Liver (tissue), 3 donors: ENCODE measurements at regions not wholly inside any gene's neighbourhood (a gene's known extent, or its start where the extent isn't known, plus 50 kb on each side); places are given as distances from the start of the nearest gene placed in this dataset.

ENCODE experiments used
- CTCF ChIP-seq: fragments of 150-350 bp; IDR thresholded peaks from 2 replicates; pipeline ENCODE4 v1.5.1; 2017; ENCODE audit warnings: improper control_type of control experiment, low read depth, low read length; ENCODE audit not compliant: missing input control
- EGR1 ChIP-seq, 2 donors: IDR thresholded peaks; 2 replicates each; pipeline ENCODE4 v1.6.1; 2016 to 2018; ENCODE audit warnings: antibody characterized with exemption in 2 of 2, low read depth in 2 of 2
- FOXA1 ChIP-seq: IDR thresholded peaks from 2 replicates; pipeline ENCODE4 v1.6.1; 2016; ENCODE audit warnings: antibody characterized with exemption
- FOXA2 ChIP-seq: IDR thresholded peaks from 2 replicates; pipeline ENCODE4 v1.6.1; 2016; ENCODE audit warnings: antibody characterized with exemption
- GABPA ChIP-seq, 2 donors: IDR thresholded peaks in 1 of 2; conservative IDR thresholded peaks in 1 of 2; 2 replicates each; pipeline ENCODE4 v1.6.1; 2016; ENCODE audit warnings: antibody characterized with exemption in 2 of 2, mild to moderate bottlenecking in 1 of 2, moderate library complexity in 1 of 2
- JUND ChIP-seq, 2 donors: IDR thresholded peaks; 2 replicates each; pipeline ENCODE4 v1.6.1; 2016; ENCODE audit warnings: antibody characterized with exemption in 2 of 2
- RAD21 ChIP-seq, 2 donors: IDR thresholded peaks; 2 replicates each; pipeline ENCODE4 v1.6.1; 2016; ENCODE audit warnings: antibody characterized with exemption in 2 of 2, mild to moderate bottlenecking in 2 of 2
- TAF1 ChIP-seq: conservative IDR thresholded peaks from 2 replicates; pipeline ENCODE4 v1.6.1; 2016; ENCODE audit warnings: antibody characterized with exemption, mild to moderate bottlenecking
- TF ChIP-seq, protein P1 (sequence below): IDR thresholded peaks from 2 replicates; pipeline ENCODE4 v1.6.1; 2016; ENCODE audit warnings: antibody characterized with exemption, mild to moderate bottlenecking
- donor health status: healthy.
- donor health status: healthy.

- TF ChIP-seq CTCF, result no peak
- TF ChIP-seq, protein P1, sequence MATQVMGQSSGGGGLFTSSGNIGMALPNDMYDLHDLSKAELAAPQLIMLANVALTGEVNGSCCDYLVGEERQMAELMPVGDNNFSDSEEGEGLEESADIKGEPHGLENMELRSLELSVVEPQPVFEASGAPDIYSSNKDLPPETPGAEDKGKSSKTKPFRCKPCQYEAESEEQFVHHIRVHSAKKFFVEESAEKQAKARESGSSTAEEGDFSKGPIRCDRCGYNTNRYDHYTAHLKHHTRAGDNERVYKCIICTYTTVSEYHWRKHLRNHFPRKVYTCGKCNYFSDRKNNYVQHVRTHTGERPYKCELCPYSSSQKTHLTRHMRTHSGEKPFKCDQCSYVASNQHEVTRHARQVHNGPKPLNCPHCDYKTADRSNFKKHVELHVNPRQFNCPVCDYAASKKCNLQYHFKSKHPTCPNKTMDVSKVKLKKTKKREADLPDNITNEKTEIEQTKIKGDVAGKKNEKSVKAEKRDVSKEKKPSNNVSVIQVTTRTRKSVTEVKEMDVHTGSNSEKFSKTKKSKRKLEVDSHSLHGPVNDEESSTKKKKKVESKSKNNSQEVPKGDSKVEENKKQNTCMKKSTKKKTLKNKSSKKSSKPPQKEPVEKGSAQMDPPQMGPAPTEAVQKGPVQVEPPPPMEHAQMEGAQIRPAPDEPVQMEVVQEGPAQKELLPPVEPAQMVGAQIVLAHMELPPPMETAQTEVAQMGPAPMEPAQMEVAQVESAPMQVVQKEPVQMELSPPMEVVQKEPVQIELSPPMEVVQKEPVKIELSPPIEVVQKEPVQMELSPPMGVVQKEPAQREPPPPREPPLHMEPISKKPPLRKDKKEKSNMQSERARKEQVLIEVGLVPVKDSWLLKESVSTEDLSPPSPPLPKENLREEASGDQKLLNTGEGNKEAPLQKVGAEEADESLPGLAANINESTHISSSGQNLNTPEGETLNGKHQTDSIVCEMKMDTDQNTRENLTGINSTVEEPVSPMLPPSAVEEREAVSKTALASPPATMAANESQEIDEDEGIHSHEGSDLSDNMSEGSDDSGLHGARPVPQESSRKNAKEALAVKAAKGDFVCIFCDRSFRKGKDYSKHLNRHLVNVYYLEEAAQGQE, result no peak
- no peak for TF ChIP-seq TAF1
- no peak for TF ChIP-seq FOXA1
- TF ChIP-seq GABPA (IDR thresholded peaks at IDR 0.05 in 1 of 2, conservative IDR thresholded peaks at IDR 0.05 in 1 of 2), result no peak
- no peak for TF ChIP-seq EGR1 (IDR thresholded peaks at IDR 0.05; ENCODE audit: low read depth in 2 of 2)
- TF ChIP-seq RAD21 (IDR thresholded peaks at IDR 0.05), result no peak
- TF ChIP-seq JUND (IDR thresholded peaks at IDR 0.05), result no peak
- no peak for TF ChIP-seq FOXA2
Measured at GRCh38 chr4:112776535-112776934, 139.6 kb downstream of the LARP7 start.
